ENCODE measurements at regions not wholly inside any gene's neighbourhood (a gene's known extent, or its start where the extent isn't known, plus 50 kb on each side); places are given as distances from the start of the nearest gene placed in this dataset.

- Histone ChIP-seq H3K27me3 (ENCODE audit: control insufficient read depth in 5 of 5, insufficient read depth in 4 of 5, low read length in 5 of 5) (no peaks in the 10 kb centered on the region), H3K9ac (ENCODE audit: low read length in 5 of 5) (no peak overlapping the region), H3K36me3 (ENCODE audit: control insufficient read depth in 5 of 5, insufficient read depth in 5 of 5, low read length in 5 of 5) (no peaks in the 10 kb centered on the region), H3K4me1 (ENCODE audit: control insufficient read depth in 5 of 5, insufficient read depth in 5 of 5, low read length in 5 of 5) (no peaks in the 10 kb centered on the region), H3K9me3 (ENCODE audit: control insufficient read depth in 5 of 5, low read length in 5 of 5) (peaks cover 2 to 24% (median 19%) of the 10 kb centered on the region in 5 donors), H3K4me3 (ENCODE audit: low read depth in 1 of 5, low read length in 5 of 5) (no peak overlapping the region), H3K27ac (ENCODE audit: low read depth, low read length) (no peak overlapping the region)
Measured at GRCh38 chr7:17700138-17700537, 240.2 kb downstream of the SNX13 start.

DNA sequence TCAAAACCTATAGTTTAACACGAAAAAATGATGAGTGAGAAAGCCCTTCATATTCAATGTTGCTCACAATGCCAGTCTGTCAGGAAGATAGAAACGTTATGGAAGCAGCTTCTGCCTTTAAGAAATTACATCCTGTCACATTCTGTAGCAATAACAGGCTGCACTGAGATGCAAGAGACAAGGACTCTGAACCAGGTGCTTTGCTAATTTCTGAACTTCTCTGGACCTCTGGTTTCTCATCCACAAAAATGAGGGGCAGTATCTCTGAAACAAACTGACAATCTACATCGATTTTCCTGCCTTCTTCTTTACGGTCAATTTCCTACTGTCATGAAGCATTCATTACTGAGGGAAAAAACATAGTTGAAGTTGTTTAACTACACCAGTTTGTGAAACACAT, 234.0 kb downstream of the SNX13 start:
- no peaks in the 10 kb centered on the region for H3K4me1 ChIP-seq (ENCODE audit: control insufficient read depth in 5 of 5, insufficient read depth in 5 of 5, low read length in 5 of 5)
- H3K9me3 ChIP-seq (ENCODE audit: control insufficient read depth in 5 of 5, low read length in 5 of 5), result peaks cover 0 to 1% (median 0%) of the 10 kb centered on the region in 5 donors
- no peaks in the 10 kb centered on the region for H3K36me3 ChIP-seq (ENCODE audit: control insufficient read depth in 5 of 5, insufficient read depth in 5 of 5, low read length in 5 of 5)
- no peak overlapping the region for H3K4me3 ChIP-seq (ENCODE audit: low read depth in 1 of 5, low read length in 5 of 5)
- H3K27ac ChIP-seq (ENCODE audit: low read depth, low read length), result no peak overlapping the region
- H3K9ac ChIP-seq (ENCODE audit: low read length in 5 of 5), result no peak overlapping the region
- H3K27me3 ChIP-seq (ENCODE audit: control insufficient read depth in 5 of 5, insufficient read depth in 4 of 5, low read length in 5 of 5), result no peaks in the 10 kb centered on the region

DNA sequence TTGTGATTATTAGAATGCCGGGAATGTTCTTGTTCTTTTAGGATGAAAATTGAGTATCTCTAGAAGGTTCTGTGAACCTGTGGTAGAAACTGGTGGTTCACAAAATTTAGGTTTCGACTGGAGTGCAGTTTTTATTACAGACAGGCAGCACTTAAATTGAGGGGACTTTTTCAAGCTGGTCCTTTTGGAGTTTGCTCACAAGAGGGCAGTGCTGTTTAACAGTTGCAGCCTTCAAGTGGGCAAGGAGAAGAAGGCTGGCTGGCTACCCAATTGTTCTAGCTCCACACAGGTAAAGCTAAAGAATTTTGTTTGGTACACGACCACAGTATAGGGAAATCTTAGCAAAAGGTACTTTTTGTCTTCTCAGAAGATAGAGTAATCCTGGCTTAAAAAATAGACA, 233.6 kb downstream of the SNX13 start:
- no peaks in the 10 kb centered on the region for H3K4me1 ChIP-seq (ENCODE audit: control insufficient read depth in 5 of 5, insufficient read depth in 5 of 5, low read length in 5 of 5)
- H3K9me3 ChIP-seq (ENCODE audit: control insufficient read depth in 5 of 5, low read length in 5 of 5), result no peaks in the 10 kb centered on the region
- H3K4me3 ChIP-seq (ENCODE audit: low read depth in 1 of 5, low read length in 5 of 5), result no peak overlapping the region
- no peaks in the 10 kb centered on the region for H3K27me3 ChIP-seq (ENCODE audit: control insufficient read depth in 5 of 5, insufficient read depth in 4 of 5, low read length in 5 of 5)
- H3K9ac ChIP-seq (ENCODE audit: low read length in 5 of 5), result no peak overlapping the region
- no peaks in the 10 kb centered on the region for H3K36me3 ChIP-seq (ENCODE audit: control insufficient read depth in 5 of 5, insufficient read depth in 5 of 5, low read length in 5 of 5)
- H3K27ac ChIP-seq (ENCODE audit: low read depth, low read length), result no peak overlapping the region

GRCh38 chr7:17709127-17709526, 231.2 kb downstream of the SNX13 start:
- Histone ChIP-seq H3K9ac (ENCODE audit: low read length in 5 of 5) (no peak overlapping the region), H3K27me3 (ENCODE audit: control insufficient read depth in 5 of 5, insufficient read depth in 4 of 5, low read length in 5 of 5) (no peaks in the 10 kb centered on the region), H3K4me1 (ENCODE audit: control insufficient read depth in 5 of 5, insufficient read depth in 5 of 5, low read length in 5 of 5) (no peaks in the 10 kb centered on the region), H3K36me3 (ENCODE audit: control insufficient read depth in 5 of 5, insufficient read depth in 5 of 5, low read length in 5 of 5) (no peaks in the 10 kb centered on the region), H3K9me3 (ENCODE audit: control insufficient read depth in 5 of 5, low read length in 5 of 5) (no peaks in the 10 kb centered on the region), H3K27ac (ENCODE audit: low read depth, low read length) (no peak overlapping the region), H3K4me3 (ENCODE audit: low read depth in 1 of 5, low read length in 5 of 5) (no peak overlapping the region)

DNA sequence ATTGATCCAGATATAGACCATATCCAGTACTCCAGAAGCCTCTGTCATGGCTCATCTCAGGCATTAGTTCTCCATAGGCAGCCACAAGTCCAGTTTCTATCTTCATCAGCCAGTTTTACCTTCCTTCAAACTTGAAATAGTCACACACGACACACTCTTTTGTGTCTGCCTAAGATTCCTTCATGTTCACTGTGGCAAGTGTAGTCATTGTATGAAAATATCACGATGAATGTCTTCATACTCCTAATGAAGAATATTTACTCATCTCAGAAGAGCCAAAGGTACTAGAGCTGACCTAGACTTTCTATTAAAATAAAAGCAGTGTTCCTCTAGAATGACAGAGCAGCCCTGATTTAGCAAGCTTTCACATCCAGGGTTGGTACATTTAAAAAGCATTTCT, 230.7 kb downstream of the SNX13 start:
- H3K27ac ChIP-seq (ENCODE audit: low read depth, low read length), result no peak overlapping the region
- H3K9me3 ChIP-seq (ENCODE audit: control insufficient read depth in 5 of 5, low read length in 5 of 5), result no peaks in the 10 kb centered on the region
- no peaks in the 10 kb centered on the region for H3K4me1 ChIP-seq (ENCODE audit: control insufficient read depth in 5 of 5, insufficient read depth in 5 of 5, low read length in 5 of 5)
- H3K4me3 ChIP-seq (ENCODE audit: low read depth in 1 of 5, low read length in 5 of 5), result no peak overlapping the region
- H3K27me3 ChIP-seq (ENCODE audit: control insufficient read depth in 5 of 5, insufficient read depth in 4 of 5, low read length in 5 of 5), result no peaks in the 10 kb centered on the region
- H3K9ac ChIP-seq (ENCODE audit: low read length in 5 of 5), result no peak overlapping the region
- H3K36me3 ChIP-seq (ENCODE audit: control insufficient read depth in 5 of 5, insufficient read depth in 5 of 5, low read length in 5 of 5), result no peaks in the 10 kb centered on the region

DNA sequence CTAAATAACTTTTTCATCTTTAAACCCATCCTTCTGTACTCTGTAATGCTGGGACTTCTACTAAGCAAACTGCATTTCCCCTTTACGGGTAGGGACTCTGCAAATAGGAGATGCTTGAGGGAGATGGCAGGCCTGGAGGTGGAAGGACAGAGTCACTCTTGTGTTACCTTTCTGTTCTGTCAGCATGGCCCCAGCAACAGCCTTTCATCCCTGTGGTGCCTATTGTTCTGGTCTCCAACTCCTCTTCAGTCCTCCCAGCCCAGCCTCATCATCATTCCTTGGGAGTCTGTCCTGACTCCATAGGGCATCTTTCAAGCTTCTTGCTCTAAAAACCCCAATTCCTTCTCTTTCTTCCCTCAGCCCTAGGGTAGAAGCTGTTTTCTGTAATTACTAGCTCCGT, 230.0 kb downstream of the SNX13 start:
- no peak overlapping the region for H3K27ac ChIP-seq (ENCODE audit: low read depth, low read length)
- no peaks in the 10 kb centered on the region for H3K36me3 ChIP-seq (ENCODE audit: control insufficient read depth in 5 of 5, insufficient read depth in 5 of 5, low read length in 5 of 5)
- H3K27me3 ChIP-seq (ENCODE audit: control insufficient read depth in 5 of 5, insufficient read depth in 4 of 5, low read length in 5 of 5), result no peaks in the 10 kb centered on the region
- H3K4me1 ChIP-seq (ENCODE audit: control insufficient read depth in 5 of 5, insufficient read depth in 5 of 5, low read length in 5 of 5), result no peaks in the 10 kb centered on the region
- H3K9me3 ChIP-seq (ENCODE audit: control insufficient read depth in 5 of 5, low read length in 5 of 5), result no peaks in the 10 kb centered on the region
- H3K9ac ChIP-seq (ENCODE audit: low read length in 5 of 5), result no peak overlapping the region
- no peak overlapping the region for H3K4me3 ChIP-seq (ENCODE audit: low read depth in 1 of 5, low read length in 5 of 5)

DNA sequence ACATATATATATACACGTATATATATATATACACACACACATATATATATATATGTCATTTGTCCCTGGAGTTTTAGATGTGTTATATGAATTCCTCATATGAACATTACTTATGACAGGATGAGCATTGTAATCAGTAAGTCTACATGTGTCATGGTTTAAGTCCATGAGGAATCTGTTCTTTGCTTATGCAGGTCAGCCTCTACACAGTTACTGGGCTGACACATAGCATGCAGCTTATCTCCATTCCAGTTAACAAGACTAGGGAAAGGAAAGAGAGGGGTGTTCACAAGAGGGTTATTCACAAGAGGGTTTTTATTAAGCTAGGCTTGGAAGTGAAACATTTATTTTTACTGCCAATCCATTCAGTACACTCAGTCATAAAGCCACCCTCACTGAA, 226.7 kb downstream of the SNX13 start:
- Histone ChIP-seq H3K27me3 (ENCODE audit: control insufficient read depth in 5 of 5, insufficient read depth in 4 of 5, low read length in 5 of 5) (no peaks in the 10 kb centered on the region), H3K36me3 (ENCODE audit: control insufficient read depth in 5 of 5, insufficient read depth in 5 of 5, low read length in 5 of 5) (no peaks in the 10 kb centered on the region), H3K9me3 (ENCODE audit: control insufficient read depth in 5 of 5, low read length in 5 of 5) (no peaks in the 10 kb centered on the region), H3K4me1 (ENCODE audit: control insufficient read depth in 5 of 5, insufficient read depth in 5 of 5, low read length in 5 of 5) (no peaks in the 10 kb centered on the region), H3K4me3 (ENCODE audit: low read depth in 1 of 5, low read length in 5 of 5) (no peak overlapping the region), H3K27ac (ENCODE audit: low read depth, low read length) (no peak overlapping the region), H3K9ac (ENCODE audit: low read length in 5 of 5) (no peak overlapping the region)

DNA sequence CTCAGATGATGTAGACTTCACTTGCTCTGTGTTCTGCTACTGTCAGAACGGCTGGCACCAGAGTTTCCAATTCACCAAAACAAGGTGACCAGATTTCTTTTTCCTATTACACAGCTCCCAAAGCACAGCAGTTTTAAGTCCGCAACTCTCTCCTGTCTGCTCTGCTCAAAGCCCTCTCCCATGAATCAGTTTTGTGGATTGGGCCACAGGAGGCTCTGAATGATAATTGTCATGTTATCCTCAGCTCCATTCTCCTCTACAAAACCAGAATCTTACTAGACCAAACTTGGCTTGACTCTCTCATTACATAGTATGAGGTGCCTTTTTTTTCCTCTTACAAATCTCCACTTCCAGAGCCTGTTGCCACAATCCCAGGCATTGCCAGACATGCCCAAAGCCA, 223.5 kb downstream of the SNX13 start:
- H3K9ac ChIP-seq (ENCODE audit: low read length in 5 of 5), result no peak overlapping the region
- no peaks in the 10 kb centered on the region for H3K4me1 ChIP-seq (ENCODE audit: control insufficient read depth in 5 of 5, insufficient read depth in 5 of 5, low read length in 5 of 5)
- peaks cover 0 to 2% (median 0%) of the 10 kb centered on the region in 5 donors for H3K27me3 ChIP-seq (ENCODE audit: control insufficient read depth in 5 of 5, insufficient read depth in 4 of 5, low read length in 5 of 5)
- no peaks in the 10 kb centered on the region for H3K9me3 ChIP-seq (ENCODE audit: control insufficient read depth in 5 of 5, low read length in 5 of 5)
- H3K4me3 ChIP-seq (ENCODE audit: low read depth in 1 of 5, low read length in 5 of 5), result no peak overlapping the region
- no peak overlapping the region for H3K27ac ChIP-seq (ENCODE audit: low read depth, low read length)
- no peaks in the 10 kb centered on the region for H3K36me3 ChIP-seq (ENCODE audit: control insufficient read depth in 5 of 5, insufficient read depth in 5 of 5, low read length in 5 of 5)

DNA sequence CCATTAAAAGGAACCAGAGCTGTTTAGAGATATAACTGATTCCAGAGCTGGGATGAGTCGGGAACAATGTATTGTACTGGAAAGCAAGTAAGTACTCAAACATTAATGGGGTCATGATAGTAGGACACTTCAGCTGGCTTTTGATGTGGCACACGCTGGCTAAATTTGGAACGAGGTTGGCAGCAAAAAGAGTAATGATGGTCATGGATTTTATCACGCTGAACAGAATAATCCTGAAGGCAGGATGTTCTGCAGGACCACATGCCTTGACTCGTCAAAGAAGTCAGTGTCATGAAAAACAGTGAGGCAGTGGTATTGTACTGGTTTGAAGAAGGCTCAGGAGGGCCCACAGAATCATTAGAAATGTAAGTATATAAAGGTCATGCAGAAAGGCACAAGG, 220.3 kb downstream of the SNX13 start:
- Histone ChIP-seq H3K27ac (ENCODE audit: low read depth, low read length) (no peak overlapping the region), H3K9ac (ENCODE audit: low read length in 5 of 5) (no peak overlapping the region), H3K4me1 (ENCODE audit: control insufficient read depth in 5 of 5, insufficient read depth in 5 of 5, low read length in 5 of 5) (no peaks in the 10 kb centered on the region), H3K36me3 (ENCODE audit: control insufficient read depth in 5 of 5, insufficient read depth in 5 of 5, low read length in 5 of 5) (no peaks in the 10 kb centered on the region), H3K27me3 (ENCODE audit: control insufficient read depth in 5 of 5, insufficient read depth in 4 of 5, low read length in 5 of 5) (peaks cover 0 to 4% (median 0%) of the 10 kb centered on the region in 5 donors), H3K9me3 (ENCODE audit: control insufficient read depth in 5 of 5, low read length in 5 of 5) (no peaks in the 10 kb centered on the region), H3K4me3 (ENCODE audit: low read depth in 1 of 5, low read length in 5 of 5) (no peak overlapping the region)

DNA sequence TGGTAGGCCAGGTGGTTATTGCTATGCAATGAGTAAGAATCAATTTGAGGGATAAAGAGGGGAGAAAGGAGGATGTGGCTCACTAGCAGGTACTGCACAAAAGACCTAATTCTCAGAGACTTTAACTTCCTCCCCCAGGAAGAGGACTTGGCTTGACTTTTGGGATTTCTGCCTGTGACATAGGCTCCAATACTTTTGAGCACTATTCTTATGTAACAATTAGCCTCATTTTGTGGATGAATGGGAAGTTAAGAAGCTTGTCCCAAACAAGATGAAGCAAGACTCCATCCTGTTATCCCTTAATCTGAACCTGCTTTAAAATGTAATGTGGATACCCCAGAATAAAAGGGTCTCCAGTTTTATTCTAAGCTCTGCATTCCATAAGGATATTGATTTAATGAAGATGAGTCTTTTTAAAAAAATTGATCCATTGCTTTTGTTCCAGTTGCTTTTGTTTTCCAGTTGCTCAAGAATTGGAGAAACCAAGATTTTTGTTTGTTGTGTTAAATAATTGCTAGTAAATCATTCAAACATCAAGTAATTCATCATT, 218.5 kb downstream of the SNX13 start:
- no peak overlapping the region for H3K9ac ChIP-seq (ENCODE audit: low read length in 5 of 5)
- H3K27me3 ChIP-seq (ENCODE audit: control insufficient read depth in 5 of 5, insufficient read depth in 4 of 5, low read length in 5 of 5), result peaks cover 0 to 4% (median 0%) of the 10 kb centered on the region in 5 donors
- H3K4me3 ChIP-seq (ENCODE audit: low read depth in 1 of 5, low read length in 5 of 5), result no peak overlapping the region
- H3K27ac ChIP-seq (ENCODE audit: low read depth, low read length), result no peak overlapping the region
- no peaks in the 10 kb centered on the region for H3K9me3 ChIP-seq (ENCODE audit: control insufficient read depth in 5 of 5, low read length in 5 of 5)
- no peaks in the 10 kb centered on the region for H3K36me3 ChIP-seq (ENCODE audit: control insufficient read depth in 5 of 5, insufficient read depth in 5 of 5, low read length in 5 of 5)
- peaks cover 0 to 2% (median 0%) of the 10 kb centered on the region in 5 donors for H3K4me1 ChIP-seq (ENCODE audit: control insufficient read depth in 5 of 5, insufficient read depth in 5 of 5, low read length in 5 of 5)

- Histone ChIP-seq H3K4me1 (ENCODE audit: control insufficient read depth in 5 of 5, insufficient read depth in 5 of 5, low read length in 5 of 5) (peaks cover 0 to 2% (median 0%) of the 10 kb centered on the region in 5 donors), H3K36me3 (ENCODE audit: control insufficient read depth in 5 of 5, insufficient read depth in 5 of 5, low read length in 5 of 5) (no peaks in the 10 kb centered on the region), H3K4me3 (ENCODE audit: low read depth in 1 of 5, low read length in 5 of 5) (no peak overlapping the region), H3K9me3 (ENCODE audit: control insufficient read depth in 5 of 5, low read length in 5 of 5) (no peaks in the 10 kb centered on the region), H3K27ac (ENCODE audit: low read depth, low read length) (no peak overlapping the region), H3K9ac (ENCODE audit: low read length in 5 of 5) (no peak overlapping the region), H3K27me3 (ENCODE audit: control insufficient read depth in 5 of 5, insufficient read depth in 4 of 5, low read length in 5 of 5) (peaks cover 0 to 4% (median 0%) of the 10 kb centered on the region in 5 donors)
Measured at GRCh38 chr7:17722798-17723197, 217.5 kb downstream of the SNX13 start.
